PC-9 (cell line): ENCODE measurements at regions not wholly inside any gene's neighbourhood (a gene's known extent, or its start where the extent isn't known, plus 50 kb on each side); places are given as distances from the start of the nearest gene placed in this dataset.

Experiments used
- CTCF ChIP-seq: fragments of 200-600 bp; sonication (generic); conservative IDR thresholded peaks from 2 replicates; pipeline ENCODE4 v1.6.1; 2017; ENCODE audit warnings: mixed run types, antibody characterized with exemption, mild to moderate bottlenecking, moderate library complexity
- EZH2 ChIP-seq: fragments of 200-600 bp; sonication (generic); IDR thresholded peaks from 2 replicates; pipeline ENCODE4 v1.8.0; 2017; ENCODE audit warnings: antibody characterized with exemption, low read depth

- no peak for TF ChIP-seq CTCF
- no peak for TF ChIP-seq EZH2
Observed at GRCh38 chr4:133524369-133524768, 375.3 kb downstream of the PCDH10 start.
